K562 (cell line): ENCODE measurements at regions not wholly inside any gene's neighbourhood (a gene's known extent, or its start where the extent isn't known, plus 50 kb on each side); places are given as distances from the start of the nearest gene placed in this dataset.
A peak's percentile ranks its signal among the peaks of the same experiment; 100 is the strongest.

Experiments used
- ATAC-seq: fragments of 200-7000 bp; cut with Tn5 transposase; 3 replicates; pipeline ENCODE4 v1.9.1; 2020; ENCODE audit warnings: moderate library complexity
- BruUV-seq: library from RNA; stranded (reverse); fragments of 400-500 nt; replicated peaks from 2 replicates; lab custom pipeline; 2021; lab: Mats Ljungman, UMichigan
- CTCF ChIA-PET: fragments of 300-600 bp; formaldehyde crosslinking; extraction: SDS; loops from one replicate; lab custom pipeline; 2021; ENCODE audit warnings: low intra/inter-chr PET ratio; lab: Yijun Ruan, JAX
- POLR2A ChIA-PET: fragments of 300-600, 350-650 bp; sonication (Branson Sonifier 250); formaldehyde crosslinking; extraction: SDS; loops from one replicate; lab custom pipeline; 2021; ENCODE audit warnings: antibody characterized with exemption, inconsistent platforms; lab: Yijun Ruan, JAX
- DNase-seq, 4 experiments: peaks; one replicate each; pipeline versions ENCODE4 v3.0.0 to v3.0.0-alpha.2; 2011 to 2018; ENCODE audit warnings: low spot score in 3 of 4, mixed read lengths in 3 of 4; ENCODE audit errors: extremely low read depth in 1 of 4
- FAIRE-seq: peaks from 2 replicates; lab custom pipeline; 2011; peaks lifted over from hg19 to GRCh38; lab: Jason Lieb, UNC
- H2AFZ ChIP-seq: 2 replicates; pipeline ENCODE4 v1.6.0; 2011; ENCODE audit warnings: low read depth, low read length, control low read depth, inconsistent platforms
- H3K27ac ChIP-seq: fragments of 200-600 bp; 3 replicates; pipeline ENCODE4 v1.8.0; 2011; ENCODE audit warnings: low read depth, mild to moderate bottlenecking, control low read depth, inconsistent platforms, low read length, moderate library complexity, mixed read lengths; ENCODE audit errors: extremely low read depth
- H3K27me3 ChIP-seq, 2 experiments: fragments of 300-600 bp in 1 of 2; 2 replicates in 1 of 2; 3 replicates in 1 of 2; pipeline versions ENCODE4 v1.6.0 to v1.8.0; 2011; ENCODE audit warnings: inconsistent platforms in 2 of 2, low read length in 2 of 2, mild to moderate bottlenecking in 1 of 2, mixed read lengths in 1 of 2, moderate library complexity in 1 of 2; ENCODE audit not compliant: control insufficient read depth in 2 of 2, insufficient read depth in 2 of 2
- H3K36me3 ChIP-seq: fragments of 300-600 bp; 3 replicates; pipeline ENCODE4 v1.8.0; 2011; ENCODE audit warnings: mild to moderate bottlenecking, low read length, inconsistent platforms; ENCODE audit not compliant: control insufficient read depth, insufficient read depth
- H3K4me1 ChIP-seq, 2 experiments: fragments of 200-600 bp in 1 of 2; replicated peaks in 1 of 2; 2 replicates in 1 of 2; 3 replicates in 1 of 2; pipeline versions ENCODE4 v1.5.1 to v1.8.0; 2011; ENCODE audit warnings: inconsistent platforms in 2 of 2, low read length in 2 of 2, mild to moderate bottlenecking in 1 of 2, mixed read lengths in 1 of 2, moderate library complexity in 1 of 2; ENCODE audit not compliant: control insufficient read depth in 2 of 2, insufficient read depth in 2 of 2
- H3K4me2 ChIP-seq: 2 replicates; pipeline ENCODE4 v1.6.1; 2011; ENCODE audit warnings: low read length, control low read depth, inconsistent platforms, mixed read lengths; ENCODE audit not compliant: insufficient read depth
- H3K4me3 ChIP-seq: fragments of 200-600 bp; sonication (generic), shearing (Covaris generic); 2 replicates; pipeline ENCODE4 v1.5.1; 2016; ENCODE audit warnings: control low read depth, inconsistent platforms
- H3K79me2 ChIP-seq: fragments of 200-600 bp; 3 replicates; pipeline ENCODE4 v1.8.0; 2011; ENCODE audit warnings: low read length, inconsistent platforms; ENCODE audit not compliant: control insufficient read depth, insufficient read depth
- H3K9ac ChIP-seq, 2 experiments: 2 replicates each; pipeline versions ENCODE4 v1.6.0 to v1.6.1; 2011; ENCODE audit warnings: low read depth in 2 of 2, low read length in 2 of 2, control low read depth in 1 of 2, inconsistent platforms in 1 of 2, mild to moderate bottlenecking in 1 of 2, mixed read lengths in 1 of 2; ENCODE audit not compliant: insufficient read depth in 1 of 2
- H3K9me1 ChIP-seq: one replicate; pipeline ENCODE4 v1.6.0; 2011; ENCODE audit warnings: inconsistent platforms, mild to moderate bottlenecking, low read length, moderate library complexity; ENCODE audit not compliant: control insufficient read depth, insufficient read depth
- H3K9me3 ChIP-seq: replicated peaks from 2 replicates; pipeline ENCODE4 v1.5.1; 2011; ENCODE audit warnings: low read depth, low read length, inconsistent platforms; ENCODE audit not compliant: control insufficient read depth, insufficient read depth
- H4K20me1 ChIP-seq: replicated peaks from 2 replicates; pipeline ENCODE4 v1.6.1; 2011; ENCODE audit warnings: low read length, inconsistent platforms, mixed read lengths; ENCODE audit not compliant: control insufficient read depth, insufficient read depth
- ATF1 ChIP-seq, 2 experiments: fragments of 450-650 bp in 1 of 2; IDR thresholded peaks; 2 replicates each; pipeline ENCODE4 v1.6.1; 2016; ENCODE audit warnings: missing compliant biosample characterization in 1 of 2, missing genetic modification characterization in 1 of 2
- CBFA2T2 ChIP-seq: fragments of 450-650 bp; conservative IDR thresholded peaks from 2 replicates; pipeline ENCODE4 v1.6.1; 2017; ENCODE audit warnings: mild to moderate bottlenecking
- CBFA2T3 ChIP-seq: fragments of 450-650 bp; IDR thresholded peaks from 2 replicates; pipeline ENCODE4 v1.6.1; 2017
- CXXC5 ChIP-seq: fragments of 250-450 bp; sonication (Bioruptor Pico); IDR thresholded peaks from 2 replicates; pipeline ENCODE4 v1.8.0; 2022; ENCODE audit warnings: inconsistent platforms, mild to moderate bottlenecking, moderate library complexity
- DMBX1 ChIP-seq: fragments of 250-450 bp; sonication (Bioruptor Pico); IDR thresholded peaks from 2 replicates; pipeline ENCODE4 v1.8.0; 2022; ENCODE audit warnings: inconsistent platforms, mild to moderate bottlenecking, moderate library complexity, borderline replicate concordance
- EHMT2 ChIP-seq: fragments of 450-650 bp; IDR thresholded peaks from 2 replicates; pipeline ENCODE4 v1.6.1; 2018; ENCODE audit warnings: antibody characterized with exemption
- KDM1A ChIP-seq, 2 experiments: fragments of 450-650 bp; IDR thresholded peaks; 2 replicates each; pipeline ENCODE4 v1.6.1; 2016; ENCODE audit warnings: mild to moderate bottlenecking in 2 of 2
- NCOA6 ChIP-seq: fragments of 450-650 bp; IDR thresholded peaks from 2 replicates; pipeline ENCODE4 v1.6.1; 2017; ENCODE audit warnings: mild to moderate bottlenecking
- NR2C1 ChIP-seq, 2 experiments: fragments of 450-650 bp; IDR thresholded peaks; 2 replicates each; pipeline ENCODE4 v1.6.1; 2017; ENCODE audit warnings: mild to moderate bottlenecking in 2 of 2, antibody characterized with exemption in 1 of 2, inconsistent platforms in 1 of 2, missing compliant biosample characterization in 1 of 2, missing genetic modification characterization in 1 of 2
- NR3C1 ChIP-seq: sonication (generic); formaldehyde crosslinking; IDR thresholded peaks from 2 replicates; pipeline ENCODE4 v1.8.1; 2022; ENCODE audit warnings: missing genetic modification reagents
- SMARCE1 ChIP-seq: fragments of 450-650 bp; IDR thresholded peaks from 2 replicates; pipeline ENCODE4 v1.7.1; 2016; ENCODE audit warnings: mild to moderate bottlenecking
- TCF7L2 ChIP-seq: fragments of 150-350 bp; IDR thresholded peaks from 2 replicates; pipeline ENCODE4 v1.6.1; 2016; ENCODE audit warnings: low read depth, mild to moderate bottlenecking, low read length, moderate library complexity
- WGBS: fragments of 100-300 bp; shearing (Covaris generic); methylation state at CpG from one replicate; pipeline ENCODE4 v1.1.6; 2016; ENCODE audit warnings: low coverage, mixed read lengths; ENCODE audit not compliant: insufficient coverage; ENCODE audit errors: missing lambda C conversion rate; 5-methylcytosine and 5-hydroxymethylcytosine counted together
- in situ Hi-C: fragments of 300-500 bp; cut with MboI; formaldehyde crosslinking; loops from 4 replicates; pipeline ENCODE4 v1.15.0; 2018; ENCODE audit warnings: inconsistent platforms, mixed read lengths
- intact Hi-C: fragments of 100-400 bp; cut with micrococcal nuclease; formaldehyde crosslinking; loops from 2 replicates; pipeline ENCODE4 v1.14.2; 2022
- TF ChIP-seq, protein P1 (sequence below): fragments of 450-650 bp; conservative IDR thresholded peaks from 2 replicates; pipeline ENCODE4 v1.6.1; 2016; ENCODE audit warnings: missing genetic modification characterization, low read depth, mild to moderate bottlenecking, control low read depth, missing compliant biosample characterization
- TF ChIP-seq, protein P2 (sequence below): sonication (generic); formaldehyde crosslinking; IDR thresholded peaks from 2 replicates; pipeline ENCODE4 v1.8.0; 2023; ENCODE audit warnings: missing genetic modification reagents, mild to moderate bottlenecking, borderline replicate concordance
- TF ChIP-seq, protein P3 (sequence below): fragments of 450-650 bp; formaldehyde crosslinking; IDR thresholded peaks from 2 replicates; pipeline ENCODE4 v1.4.0; 2022; ENCODE audit warnings: missing genetic modification characterization

DNA sequence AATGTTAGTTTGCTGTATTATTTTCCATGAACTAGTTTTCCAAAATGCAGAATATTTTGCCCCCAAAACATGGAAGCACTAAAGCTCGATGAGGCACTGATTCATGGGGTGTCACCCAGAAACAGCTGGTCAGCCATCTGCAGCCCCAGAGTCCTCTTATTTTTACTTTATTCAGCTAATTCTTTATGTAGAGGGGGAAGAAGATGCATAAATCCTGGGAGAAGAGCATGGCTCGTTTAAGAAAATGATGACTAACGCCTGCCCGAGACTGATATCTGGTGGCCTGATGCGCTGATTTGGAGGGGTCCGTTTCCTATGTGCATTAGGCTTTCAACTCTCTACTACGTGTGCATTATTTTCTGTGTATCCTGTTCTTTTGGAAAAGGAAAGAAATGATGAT lies 390.3 kb upstream of the MEF2C start:
- peak; percentile 37 for FAIRE-seq
- TF ChIP-seq NR3C1, result no peak
- TF ChIP-seq, protein P1, sequence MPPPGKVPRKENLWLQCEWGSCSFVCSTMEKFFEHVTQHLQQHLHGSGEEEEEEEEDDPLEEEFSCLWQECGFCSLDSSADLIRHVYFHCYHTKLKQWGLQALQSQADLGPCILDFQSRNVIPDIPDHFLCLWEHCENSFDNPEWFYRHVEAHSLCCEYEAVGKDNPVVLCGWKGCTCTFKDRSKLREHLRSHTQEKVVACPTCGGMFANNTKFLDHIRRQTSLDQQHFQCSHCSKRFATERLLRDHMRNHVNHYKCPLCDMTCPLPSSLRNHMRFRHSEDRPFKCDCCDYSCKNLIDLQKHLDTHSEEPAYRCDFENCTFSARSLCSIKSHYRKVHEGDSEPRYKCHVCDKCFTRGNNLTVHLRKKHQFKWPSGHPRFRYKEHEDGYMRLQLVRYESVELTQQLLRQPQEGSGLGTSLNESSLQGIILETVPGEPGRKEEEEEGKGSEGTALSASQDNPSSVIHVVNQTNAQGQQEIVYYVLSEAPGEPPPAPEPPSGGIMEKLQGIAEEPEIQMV (tag), result no peak
- no peak for TF ChIP-seq NCOA6
- TF ChIP-seq CBFA2T3, result peak; percentile 60
- 0 out of 2 replicates have a peak, but pooled peaks have one; percentile 22 for TF ChIP-seq EHMT2
- TF ChIP-seq, protein P2, sequence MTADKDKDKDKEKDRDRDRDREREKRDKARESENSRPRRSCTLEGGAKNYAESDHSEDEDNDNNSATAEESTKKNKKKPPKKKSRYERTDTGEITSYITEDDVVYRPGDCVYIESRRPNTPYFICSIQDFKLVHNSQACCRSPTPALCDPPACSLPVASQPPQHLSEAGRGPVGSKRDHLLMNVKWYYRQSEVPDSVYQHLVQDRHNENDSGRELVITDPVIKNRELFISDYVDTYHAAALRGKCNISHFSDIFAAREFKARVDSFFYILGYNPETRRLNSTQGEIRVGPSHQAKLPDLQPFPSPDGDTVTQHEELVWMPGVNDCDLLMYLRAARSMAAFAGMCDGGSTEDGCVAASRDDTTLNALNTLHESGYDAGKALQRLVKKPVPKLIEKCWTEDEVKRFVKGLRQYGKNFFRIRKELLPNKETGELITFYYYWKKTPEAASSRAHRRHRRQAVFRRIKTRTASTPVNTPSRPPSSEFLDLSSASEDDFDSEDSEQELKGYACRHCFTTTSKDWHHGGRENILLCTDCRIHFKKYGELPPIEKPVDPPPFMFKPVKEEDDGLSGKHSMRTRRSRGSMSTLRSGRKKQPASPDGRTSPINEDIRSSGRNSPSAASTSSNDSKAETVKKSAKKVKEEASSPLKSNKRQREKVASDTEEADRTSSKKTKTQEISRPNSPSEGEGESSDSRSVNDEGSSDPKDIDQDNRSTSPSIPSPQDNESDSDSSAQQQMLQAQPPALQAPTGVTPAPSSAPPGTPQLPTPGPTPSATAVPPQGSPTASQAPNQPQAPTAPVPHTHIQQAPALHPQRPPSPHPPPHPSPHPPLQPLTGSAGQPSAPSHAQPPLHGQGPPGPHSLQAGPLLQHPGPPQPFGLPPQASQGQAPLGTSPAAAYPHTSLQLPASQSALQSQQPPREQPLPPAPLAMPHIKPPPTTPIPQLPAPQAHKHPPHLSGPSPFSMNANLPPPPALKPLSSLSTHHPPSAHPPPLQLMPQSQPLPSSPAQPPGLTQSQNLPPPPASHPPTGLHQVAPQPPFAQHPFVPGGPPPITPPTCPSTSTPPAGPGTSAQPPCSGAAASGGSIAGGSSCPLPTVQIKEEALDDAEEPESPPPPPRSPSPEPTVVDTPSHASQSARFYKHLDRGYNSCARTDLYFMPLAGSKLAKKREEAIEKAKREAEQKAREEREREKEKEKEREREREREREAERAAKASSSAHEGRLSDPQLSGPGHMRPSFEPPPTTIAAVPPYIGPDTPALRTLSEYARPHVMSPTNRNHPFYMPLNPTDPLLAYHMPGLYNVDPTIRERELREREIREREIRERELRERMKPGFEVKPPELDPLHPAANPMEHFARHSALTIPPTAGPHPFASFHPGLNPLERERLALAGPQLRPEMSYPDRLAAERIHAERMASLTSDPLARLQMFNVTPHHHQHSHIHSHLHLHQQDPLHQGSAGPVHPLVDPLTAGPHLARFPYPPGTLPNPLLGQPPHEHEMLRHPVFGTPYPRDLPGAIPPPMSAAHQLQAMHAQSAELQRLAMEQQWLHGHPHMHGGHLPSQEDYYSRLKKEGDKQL (CRISPR knock-in tag), result no peak
- 0 out of 2 replicates have a peak, but pooled peaks have one; percentile 27 for TF ChIP-seq CXXC5 (CRISPR knock-in tag)
- no peak for TF ChIP-seq TCF7L2
- peak; percentile 48 to 55; a peak in 2 of 4 replicates for TF ChIP-seq KDM1A (IDR thresholded peaks at IDR 0.05)
- no peak for TF ChIP-seq NR2C1 (IDR thresholded peaks at IDR 0.05)
- no peak for TF ChIP-seq NR2C1 (tag; IDR thresholded peaks at IDR 0.05)
- peak; percentile 76 for TF ChIP-seq DMBX1 (CRISPR knock-in tag)
- 0 out of 2 replicates have a peak, but pooled peaks have one; percentile 46 for TF ChIP-seq SMARCE1
- no peak for TF ChIP-seq ATF1 (CRISPR knock-in tag; IDR thresholded peaks at IDR 0.05)
- no peak for TF ChIP-seq ATF1 (tag; IDR thresholded peaks at IDR 0.05)
- TF ChIP-seq CBFA2T2, result 0 out of 2 replicates have a peak, but pooled peaks have one; percentile 12
- TF ChIP-seq, protein P3, sequence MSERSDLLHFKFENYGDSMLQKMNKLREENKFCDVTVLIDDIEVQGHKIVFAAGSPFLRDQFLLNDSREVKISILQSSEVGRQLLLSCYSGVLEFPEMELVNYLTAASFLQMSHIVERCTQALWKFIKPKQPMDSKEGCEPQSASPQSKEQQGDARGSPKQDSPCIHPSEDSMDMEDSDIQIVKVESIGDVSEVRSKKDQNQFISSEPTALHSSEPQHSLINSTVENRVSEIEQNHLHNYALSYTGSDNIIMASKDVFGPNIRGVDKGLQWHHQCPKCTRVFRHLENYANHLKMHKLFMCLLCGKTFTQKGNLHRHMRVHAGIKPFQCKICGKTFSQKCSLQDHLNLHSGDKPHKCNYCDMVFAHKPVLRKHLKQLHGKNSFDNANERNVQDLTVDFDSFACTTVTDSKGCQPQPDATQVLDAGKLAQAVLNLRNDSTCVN, result no peak

More for the DNA sequence above, 390.3 kb upstream of the MEF2C start:
- no peak overlapping the region for H3K4me2 ChIP-seq
- DNase-seq (peak in 2 of 4 experiments; percentile 56 to 66), ATAC-seq (peak; percentile 74)
- peak overlapping the region; percentile 50; the same call in 1 of the 2 replicates for H2AFZ ChIP-seq
- peaks cover 0 to 13% of the 10 kb centered on the region in 2 experiments; a peak in 3 of 5 replicates for H3K4me1 ChIP-seq
- intact Hi-C loops (loop anchor here (10.0 kb wide), 1 partner anchor 538 kb away; no protein-coding TSS in a partner anchor), in situ Hi-C loops (no loop called here)
- H3K9me1 ChIP-seq, result no peaks in the 10 kb centered on the region
- CTCF ChIA-PET, result no interaction called here
- POLR2A ChIA-PET, result no interaction called here
- H3K79me2 ChIP-seq, result no peaks in the 10 kb centered on the region
- H3K27ac ChIP-seq, result no peak overlapping the region
- H3K9ac ChIP-seq, result no peak overlapping the region
- H3K4me3 ChIP-seq, result no peak overlapping the region
- 4% methylated on average over 7 of the region's 7 CpGs for WGBS
- H3K36me3 ChIP-seq, result no peaks in the 10 kb centered on the region; the same call in 2 of the 3 replicates
- no peaks in the 10 kb centered on the region for H3K27me3 ChIP-seq
- H4K20me1 ChIP-seq, result no peaks in the 10 kb centered on the region
- no TSS peak for BruUV-seq
- no peaks in the 10 kb centered on the region for H3K9me3 ChIP-seq
